OCI-LY1 (cell line): ENCODE measurements at regions not wholly inside any gene's neighbourhood (a gene's known extent, or its start where the extent isn't known, plus 50 kb on each side); places are given as distances from the start of the nearest gene placed in this dataset.

Experiments
- CTCF ChIP-seq: fragments of 200-600 bp; sonication (generic), shearing (Covaris generic); IDR thresholded peaks from 2 replicates; pipeline ENCODE4 v1.5.1; 2017; ENCODE audit warnings: mild to moderate bottlenecking, antibody characterized with exemption, low read length, moderate library complexity, mixed read lengths
- EZH2 ChIP-seq: fragments of 200-600 bp; sonication (generic), shearing (Covaris generic); IDR thresholded peaks from 2 replicates; pipeline ENCODE4 v1.8.0; 2017; ENCODE audit warnings: borderline replicate concordance, mixed run types, mild to moderate bottlenecking, antibody characterized with exemption, low read length, moderate library complexity, mixed read lengths

- TF ChIP-seq EZH2 (no peak), CTCF (peak; percentile 85)
Observed at GRCh38 chr3:24773798-24774197, 279.1 kb upstream of the THRB start.
